ENCODE measurements at regions not wholly inside any gene's neighbourhood (a gene's known extent, or its start where the extent isn't known, plus 50 kb on each side); places are given as distances from the start of the nearest gene placed in this dataset.

DNA sequence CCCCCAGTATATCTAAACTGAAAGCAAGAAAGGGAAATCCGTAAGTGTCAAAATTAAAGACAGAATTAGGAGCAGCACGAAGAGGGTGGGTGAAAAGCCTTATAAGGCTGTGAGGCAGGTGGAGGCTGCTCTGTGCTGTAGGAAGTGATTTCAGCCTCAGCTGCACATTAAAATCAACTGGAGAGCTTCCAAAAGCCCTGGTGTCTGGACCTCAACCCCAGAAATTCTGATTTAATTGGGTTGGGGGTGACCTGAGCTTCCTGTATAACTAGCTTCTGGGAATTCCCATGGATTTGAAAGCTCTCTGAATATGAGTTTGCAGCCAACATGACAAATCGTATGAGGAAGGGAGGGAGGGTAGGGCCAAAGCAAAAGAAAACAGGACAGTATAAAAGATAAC, 242.4 kb upstream of the TMTC4 start (continued):
- TF ChIP-seq, protein P1, sequence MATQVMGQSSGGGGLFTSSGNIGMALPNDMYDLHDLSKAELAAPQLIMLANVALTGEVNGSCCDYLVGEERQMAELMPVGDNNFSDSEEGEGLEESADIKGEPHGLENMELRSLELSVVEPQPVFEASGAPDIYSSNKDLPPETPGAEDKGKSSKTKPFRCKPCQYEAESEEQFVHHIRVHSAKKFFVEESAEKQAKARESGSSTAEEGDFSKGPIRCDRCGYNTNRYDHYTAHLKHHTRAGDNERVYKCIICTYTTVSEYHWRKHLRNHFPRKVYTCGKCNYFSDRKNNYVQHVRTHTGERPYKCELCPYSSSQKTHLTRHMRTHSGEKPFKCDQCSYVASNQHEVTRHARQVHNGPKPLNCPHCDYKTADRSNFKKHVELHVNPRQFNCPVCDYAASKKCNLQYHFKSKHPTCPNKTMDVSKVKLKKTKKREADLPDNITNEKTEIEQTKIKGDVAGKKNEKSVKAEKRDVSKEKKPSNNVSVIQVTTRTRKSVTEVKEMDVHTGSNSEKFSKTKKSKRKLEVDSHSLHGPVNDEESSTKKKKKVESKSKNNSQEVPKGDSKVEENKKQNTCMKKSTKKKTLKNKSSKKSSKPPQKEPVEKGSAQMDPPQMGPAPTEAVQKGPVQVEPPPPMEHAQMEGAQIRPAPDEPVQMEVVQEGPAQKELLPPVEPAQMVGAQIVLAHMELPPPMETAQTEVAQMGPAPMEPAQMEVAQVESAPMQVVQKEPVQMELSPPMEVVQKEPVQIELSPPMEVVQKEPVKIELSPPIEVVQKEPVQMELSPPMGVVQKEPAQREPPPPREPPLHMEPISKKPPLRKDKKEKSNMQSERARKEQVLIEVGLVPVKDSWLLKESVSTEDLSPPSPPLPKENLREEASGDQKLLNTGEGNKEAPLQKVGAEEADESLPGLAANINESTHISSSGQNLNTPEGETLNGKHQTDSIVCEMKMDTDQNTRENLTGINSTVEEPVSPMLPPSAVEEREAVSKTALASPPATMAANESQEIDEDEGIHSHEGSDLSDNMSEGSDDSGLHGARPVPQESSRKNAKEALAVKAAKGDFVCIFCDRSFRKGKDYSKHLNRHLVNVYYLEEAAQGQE (IDR thresholded peaks at IDR 0.05; ENCODE audit: unreplicated experiment) = no peak
- TF ChIP-seq STAT1 (IDR thresholded peaks at IDR 0.05; ENCODE audit: unreplicated experiment) (no peak), CTCF (conservative IDR thresholded peaks at IDR 0.05; ENCODE audit: low read depth in 2 of 2) (no peak)

DNA sequence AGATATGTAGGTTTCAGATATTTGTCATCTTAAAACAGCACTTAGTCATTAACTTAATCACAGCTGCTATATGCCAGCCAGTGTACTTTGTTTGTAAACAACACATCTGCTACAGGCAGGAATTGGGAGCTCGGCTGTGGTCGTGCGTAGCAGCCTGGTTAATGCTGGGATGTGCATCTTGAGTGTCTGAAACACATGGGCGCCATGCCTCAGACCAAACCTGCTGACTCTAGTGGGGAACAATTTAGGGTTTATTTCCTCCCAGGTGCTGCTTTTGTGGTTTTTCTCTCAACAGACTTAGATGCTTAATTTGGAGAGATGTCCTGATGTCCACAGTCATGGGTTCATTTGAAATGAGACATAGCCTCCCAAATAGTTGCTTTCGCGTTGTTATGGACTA, 238.5 kb upstream of the TMTC4 start:
- ATAC-seq (no peak), DNase-seq (ENCODE audit: low spot score) (no peak)
- no peaks in the 10 kb centered on the region for H3K27me3 ChIP-seq (ENCODE audit: insufficient read depth)
- H3K4me1 ChIP-seq (ENCODE audit: insufficient read depth) = 0 out of 2 replicates have a peak, but pooled peaks cover 3% of the 10 kb centered on the region
- H4K20me1 ChIP-seq (replicated peaks; ENCODE audit: insufficient read depth) = no peaks in the 10 kb centered on the region
- Mint-ChIP-seq H3K36me3 (ENCODE audit: low read depth) (no peaks in the 10 kb centered on the region), H3K4me3 (no peak overlapping the region), H3K4me1 (0 out of 3 replicates have a peak, but pooled peaks cover 2% of the 10 kb centered on the region), H3K27me3 (ENCODE audit: insufficient read depth, low read depth, poor library complexity) (peaks cover 2% of the 10 kb centered on the region), H3K9me3 (no peaks in the 10 kb centered on the region; the same call in 2 of the 3 replicates), H3K27ac (no peak overlapping the region)
- H3K27ac ChIP-seq (ENCODE audit: low read depth) = no peak overlapping the region
- no peaks in the 10 kb centered on the region for H3K36me3 ChIP-seq (ENCODE audit: insufficient read depth)
- no peaks in the 10 kb centered on the region for H3F3A ChIP-seq (replicated peaks; ENCODE audit: low read depth)
- no peak overlapping the region for H3K4me2 ChIP-seq
- H3K9me2 ChIP-seq (ENCODE audit: insufficient read depth) = peaks cover 9% of the 10 kb centered on the region; the same call in 1 of the 2 replicates
- H3K4me3 ChIP-seq = no peak overlapping the region
- no peaks in the 10 kb centered on the region for H3K79me2 ChIP-seq (replicated peaks; ENCODE audit: insufficient read depth)
- H2AFZ ChIP-seq = no peak overlapping the region
- TF ChIP-seq ZNF114 (CRISPR knock-in tag; IDR thresholded peaks at IDR 0.05) (no peak), EZH2 (IDR thresholded peaks at IDR 0.05; ENCODE audit: low read depth, unreplicated experiment) (no peak), JUNB (IDR thresholded peaks at IDR 0.05; ENCODE audit: unreplicated experiment) (no peak), ZNF331 (CRISPR knock-in tag; IDR thresholded peaks at IDR 0.05; ENCODE audit: low read depth) (no peak), POLR2AphosphoS5 (IDR thresholded peaks at IDR 0.05; ENCODE audit: low read depth) (no peak), CREB1 (CRISPR knock-in tag; IDR thresholded peaks at IDR 0.05; ENCODE audit: low read depth) (no peak), NANOG (IDR thresholded peaks at IDR 0.05; ENCODE audit: borderline replicate concordance) (no peak), CTCF (conservative IDR thresholded peaks at IDR 0.05; ENCODE audit: low read depth in 2 of 2) (no peak), EZH2phosphoT487 (IDR thresholded peaks at IDR 0.05; ENCODE audit: unreplicated experiment) (no peak), STAT1 (IDR thresholded peaks at IDR 0.05; ENCODE audit: unreplicated experiment) (no peak)
- TF ChIP-seq, protein P1 (IDR thresholded peaks at IDR 0.05; ENCODE audit: unreplicated experiment) = no peak
- TF ChIP-seq, protein P2, sequence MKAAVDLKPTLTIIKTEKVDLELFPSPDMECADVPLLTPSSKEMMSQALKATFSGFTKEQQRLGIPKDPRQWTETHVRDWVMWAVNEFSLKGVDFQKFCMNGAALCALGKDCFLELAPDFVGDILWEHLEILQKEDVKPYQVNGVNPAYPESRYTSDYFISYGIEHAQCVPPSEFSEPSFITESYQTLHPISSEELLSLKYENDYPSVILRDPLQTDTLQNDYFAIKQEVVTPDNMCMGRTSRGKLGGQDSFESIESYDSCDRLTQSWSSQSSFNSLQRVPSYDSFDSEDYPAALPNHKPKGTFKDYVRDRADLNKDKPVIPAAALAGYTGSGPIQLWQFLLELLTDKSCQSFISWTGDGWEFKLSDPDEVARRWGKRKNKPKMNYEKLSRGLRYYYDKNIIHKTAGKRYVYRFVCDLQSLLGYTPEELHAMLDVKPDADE (IDR thresholded peaks at IDR 0.05) = no peak

Measured in GM23338 (cell line).